HUES64 (cell line): ENCODE measurements at regions not wholly inside any gene's neighbourhood (a gene's known extent, or its start where the extent isn't known, plus 50 kb on each side); places are given as distances from the start of the nearest gene placed in this dataset.

Experiments used
- H3K27ac ChIP-seq: 2 replicates; pipeline ENCODE4 v1.7.0; 2013; ENCODE audit warnings: low read depth, low read length, inconsistent platforms
- H3K27me3 ChIP-seq: 2 replicates; pipeline ENCODE4 v1.6.1; 2013; ENCODE audit warnings: mild to moderate bottlenecking, low read length; ENCODE audit not compliant: insufficient read depth
- H3K36me3 ChIP-seq: 2 replicates; pipeline ENCODE4 v1.6.1; 2013; ENCODE audit warnings: mild to moderate bottlenecking, low read length; ENCODE audit not compliant: insufficient read depth
- H3K4me1 ChIP-seq: 2 replicates; pipeline ENCODE4 v1.6.1; 2013; ENCODE audit warnings: mild to moderate bottlenecking, low read length, moderate library complexity; ENCODE audit not compliant: insufficient read depth
- H3K4me3 ChIP-seq: 2 replicates; pipeline ENCODE4 v1.5.1; 2013; ENCODE audit warnings: mild to moderate bottlenecking, low read length, moderate library complexity
- H3K9ac ChIP-seq: 2 replicates; pipeline ENCODE4 v1.6.1; 2013; ENCODE audit warnings: mild to moderate bottlenecking, low read depth, low read length
- H3K9me3 ChIP-seq: 2 replicates; pipeline ENCODE4 v1.6.1; 2013; ENCODE audit warnings: low read depth, low read length; ENCODE audit not compliant: insufficient read depth
- WGBS: fragments of 150-250, 120-280 bp; methylation state at CpG from one replicate; pipeline ENCODE4 v1.1.7; 2013; ENCODE audit warnings: missing lambda C conversion rate; 5-methylcytosine and 5-hydroxymethylcytosine counted together

DNA sequence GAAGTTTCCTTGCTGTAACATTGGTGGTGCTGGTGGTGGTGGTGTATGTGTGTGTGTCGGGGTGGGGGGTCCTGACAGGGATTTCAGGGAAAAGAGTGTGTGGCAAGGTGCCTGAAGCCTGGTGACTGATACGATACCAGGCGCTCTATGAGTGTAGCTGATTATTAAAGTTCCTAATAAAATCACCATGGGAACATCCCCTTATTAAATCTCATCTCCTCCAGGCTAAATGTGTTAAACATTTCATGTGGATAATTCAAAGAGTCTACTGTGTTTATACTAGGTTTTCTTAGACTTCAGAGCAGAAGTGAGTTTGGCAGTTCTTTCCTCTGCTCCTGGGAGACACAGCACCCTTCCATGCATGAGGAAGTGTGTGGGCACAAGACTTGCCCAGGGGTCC is 82.0 kb downstream of the THNSL2 start:
- Histone ChIP-seq H3K4me1 (no peaks in the 10 kb centered on the region), H3K4me3 (no peak overlapping the region), H3K36me3 (no peaks in the 10 kb centered on the region), H3K9ac (no peak overlapping the region), H3K27me3 (no peaks in the 10 kb centered on the region), H3K9me3 (0 out of 2 replicates have a peak, but pooled peaks cover 2% of the 10 kb centered on the region), H3K27ac (no peak overlapping the region)
- WGBS: 85% methylated on average over 1 of the region's 3 CpGs

DNA sequence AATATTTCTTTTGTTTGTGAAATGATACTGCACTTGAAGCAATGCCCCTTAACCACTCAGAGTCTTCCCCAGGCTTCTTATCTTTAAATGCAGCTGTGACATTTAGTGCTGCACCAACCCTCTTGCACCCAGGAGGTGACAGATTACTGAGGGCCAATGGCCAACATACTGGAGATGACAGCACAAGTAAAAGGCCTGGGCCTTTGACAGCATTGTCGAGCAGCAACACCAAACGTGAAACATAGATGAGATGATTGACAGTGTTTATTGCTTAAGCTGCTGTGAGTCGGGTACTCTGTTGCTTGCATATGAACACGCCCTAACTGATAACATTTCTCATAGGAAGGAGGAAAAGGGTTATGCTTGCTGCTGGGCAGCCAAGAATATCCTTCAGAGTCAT is 80.3 kb downstream of the THNSL2 start:
- H3K4me3 ChIP-seq: no peak overlapping the region
- no peaks in the 10 kb centered on the region for H3K4me1 ChIP-seq
- H3K9ac ChIP-seq: no peak overlapping the region
- H3K27me3 ChIP-seq: no peaks in the 10 kb centered on the region
- 96% methylated on average over 4 of the region's 4 CpGs for WGBS
- 0 out of 2 replicates have a peak, but pooled peaks cover 2% of the 10 kb centered on the region for H3K9me3 ChIP-seq
- no peak overlapping the region for H3K27ac ChIP-seq
- H3K36me3 ChIP-seq: no peaks in the 10 kb centered on the region

DNA sequence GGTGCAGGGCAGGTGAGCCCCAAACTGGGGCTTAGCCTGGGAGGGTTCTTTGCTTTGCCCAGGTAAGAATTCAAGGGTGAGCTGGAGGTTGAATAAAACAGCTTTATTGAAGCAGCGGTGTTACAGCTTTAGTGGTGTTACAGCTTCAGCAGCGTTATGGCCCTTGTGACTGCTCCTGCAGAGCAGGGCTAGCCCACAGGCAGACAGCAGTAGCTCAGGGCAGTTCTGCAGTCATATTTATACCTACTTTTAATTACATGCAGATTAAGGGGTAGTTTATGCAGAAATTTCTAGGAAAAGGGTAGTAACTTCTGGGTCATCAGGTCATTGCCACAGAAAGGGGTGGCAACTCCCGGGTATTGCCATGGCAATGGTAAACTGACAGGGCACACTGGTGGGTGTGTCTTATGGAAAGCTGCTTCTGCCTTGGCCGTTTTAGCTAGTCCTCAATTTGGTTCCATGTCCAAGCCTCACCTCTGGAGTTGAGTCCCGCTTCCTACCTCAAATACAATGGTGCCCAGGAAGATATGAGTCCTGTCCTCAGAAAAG is 78.2 kb downstream of the THNSL2 start:
- WGBS: 91% methylated on average over 5 of the region's 5 CpGs
- H3K4me3 ChIP-seq: no peak overlapping the region
- H3K4me1 ChIP-seq: no peaks in the 10 kb centered on the region
- no peaks in the 10 kb centered on the region for H3K36me3 ChIP-seq
- H3K27me3 ChIP-seq: no peaks in the 10 kb centered on the region
- H3K9me3 ChIP-seq: peaks cover 13% of the 10 kb centered on the region
- no peak overlapping the region for H3K9ac ChIP-seq
- no peak overlapping the region for H3K27ac ChIP-seq

DNA sequence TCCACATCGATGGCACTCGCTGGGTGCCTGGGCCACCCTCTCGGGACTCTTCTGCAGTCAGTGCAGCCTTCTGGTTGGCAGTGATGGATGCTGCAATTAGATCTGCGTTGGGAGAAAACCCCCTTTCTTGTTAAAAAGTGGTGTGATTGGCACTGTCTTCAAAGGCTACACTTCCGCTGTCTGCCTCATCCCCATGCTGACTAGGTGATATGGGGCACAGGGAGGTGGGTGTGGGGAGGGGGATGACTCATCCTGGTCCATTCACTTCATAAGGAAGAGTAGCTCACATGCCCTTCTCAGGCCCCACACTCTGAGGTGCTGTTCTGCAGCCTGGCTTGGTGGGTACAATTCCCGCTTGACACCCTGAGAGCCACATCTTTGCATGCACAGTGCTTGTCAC is 77.4 kb downstream of the THNSL2 start:
- Histone ChIP-seq H3K27ac (no peak overlapping the region), H3K9me3 (peaks cover 13% of the 10 kb centered on the region), H3K9ac (no peak overlapping the region), H3K4me3 (no peak overlapping the region), H3K4me1 (no peaks in the 10 kb centered on the region), H3K36me3 (no peaks in the 10 kb centered on the region), H3K27me3 (no peaks in the 10 kb centered on the region)
- WGBS: 92% methylated on average over 6 of the region's 6 CpGs

GRCh38 chr2:88245109-88245508 is 75.0 kb downstream of the THNSL2 start:
- H3K4me1 ChIP-seq: no peaks in the 10 kb centered on the region
- H3K27ac ChIP-seq: no peak overlapping the region
- 98% methylated on average over 3 of the region's 3 CpGs for WGBS
- no peaks in the 10 kb centered on the region for H3K27me3 ChIP-seq
- no peak overlapping the region for H3K4me3 ChIP-seq
- H3K36me3 ChIP-seq: no peaks in the 10 kb centered on the region
- H3K9me3 ChIP-seq: peaks cover 13% of the 10 kb centered on the region
- no peak overlapping the region for H3K9ac ChIP-seq

GRCh38 chr2:88239781-88240180 is 69.6 kb downstream of the THNSL2 start:
- H3K9me3 ChIP-seq: peaks cover 9% of the 10 kb centered on the region

DNA sequence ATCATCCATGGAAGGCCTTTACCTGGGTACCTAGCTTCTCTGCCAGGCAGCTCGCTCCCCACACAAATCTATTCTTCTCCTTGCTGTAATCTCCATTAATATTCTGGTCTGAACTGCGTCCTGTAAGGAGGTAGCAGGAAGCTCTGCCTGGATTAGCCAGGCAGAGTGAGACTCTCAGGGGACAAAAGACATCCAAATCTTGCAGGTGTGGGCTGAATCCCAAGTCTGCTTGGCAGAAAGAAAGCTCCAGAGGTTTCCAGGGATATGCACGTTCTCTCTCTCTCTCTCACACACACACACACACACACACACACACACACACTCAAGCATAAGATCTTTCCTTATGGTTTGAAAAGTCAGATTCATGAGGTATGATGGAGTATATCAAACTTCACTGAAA is 66.5 kb downstream of the THNSL2 start:
- WGBS: 85% methylated on average over 3 of the region's 3 CpGs
- H3K27ac ChIP-seq: no peak overlapping the region
- no peaks in the 10 kb centered on the region for H3K4me1 ChIP-seq
- no peaks in the 10 kb centered on the region for H3K9me3 ChIP-seq
- no peaks in the 10 kb centered on the region for H3K27me3 ChIP-seq
- H3K9ac ChIP-seq: no peak overlapping the region
- no peaks in the 10 kb centered on the region for H3K36me3 ChIP-seq
- no peak overlapping the region for H3K4me3 ChIP-seq

More at GRCh38 chr2:88239781-88240180, 69.6 kb downstream of the THNSL2 start:
- H3K27me3 ChIP-seq: no peaks in the 10 kb centered on the region
- H3K27ac ChIP-seq: no peak overlapping the region
- no peak overlapping the region for H3K4me3 ChIP-seq
- H3K9ac ChIP-seq: no peak overlapping the region
- H3K36me3 ChIP-seq: no peaks in the 10 kb centered on the region
- no peaks in the 10 kb centered on the region for H3K4me1 ChIP-seq
- WGBS: 91% methylated on average over 11 of the region's 11 CpGs
